Spleen (tissue), 11 donors: ENCODE measurements at regions not wholly inside any gene's neighbourhood (a gene's known extent, or its start where the extent isn't known, plus 50 kb on each side); places are given as distances from the start of the nearest gene placed in this dataset.

ENCODE experiments used
- DNase-seq: peaks from one replicate; pipeline ENCODE4 v3.0.0-alpha.2; 2020
- H3K27ac ChIP-seq, 8 donors: fragments of 200-600 bp; sonication (generic) in 7 of 8; 1 replicate in 4 of 8; 2 replicates in 4 of 8; pipeline versions ENCODE4 v1.5.0 to v1.8.0; 2016 to 2021; ENCODE audit warnings: inconsistent platforms in 4 of 8, mild to moderate bottlenecking in 4 of 8, moderate library complexity in 1 of 8
- H3K27me3 ChIP-seq, 7 donors: fragments of 200-600 bp; sonication (generic) in 6 of 7; replicated peaks in 1 of 7; 1 replicate in 4 of 7; 2 replicates in 3 of 7; pipeline versions ENCODE4 v1.5.0 to v1.8.0; 2016 to 2021; ENCODE audit warnings: inconsistent platforms in 3 of 7, mild to moderate bottlenecking in 1 of 7
- H3K36me3 ChIP-seq, 6 donors: fragments of 200-600 bp; sonication (generic) in 5 of 6; 1 replicate in 4 of 6; 2 replicates in 2 of 6; pipeline versions ENCODE4 v1.5.0 to v1.8.0; 2016 to 2021; ENCODE audit warnings: inconsistent platforms in 2 of 6
- H3K4me1 ChIP-seq, 6 donors: fragments of 200-600 bp; sonication (generic) in 5 of 6; 1 replicate in 3 of 6; 2 replicates in 3 of 6; pipeline versions ENCODE4 v1.5.0 to v1.8.0; 2016 to 2021; ENCODE audit warnings: inconsistent platforms in 3 of 6
- H3K4me3 ChIP-seq, 8 donors: fragments of 200-600 bp; sonication (generic) in 7 of 8; 1 replicate in 4 of 8; 2 replicates in 4 of 8; pipeline versions ENCODE4 v1.5.0 to v1.8.0; 2016 to 2021; ENCODE audit warnings: inconsistent platforms in 4 of 8, mild to moderate bottlenecking in 4 of 8, moderate library complexity in 2 of 8
- H3K9me3 ChIP-seq, 8 donors: fragments of 200-600 bp; sonication (generic) in 7 of 8; 1 replicate in 4 of 8; 2 replicates in 4 of 8; pipeline versions ENCODE4 v1.5.0 to v1.8.0; 2016 to 2021; ENCODE audit warnings: inconsistent platforms in 4 of 8
- POLR2A ChIP-seq, 3 donors: fragments of 450-650 bp; IDR thresholded peaks; one replicate each; pipeline ENCODE4 v1.5.1; 2017; ENCODE audit warnings: antibody characterized with exemption in 3 of 3, mild to moderate bottlenecking in 1 of 3
- POLR2AphosphoS5 ChIP-seq, 3 donors: sonication (generic); formaldehyde crosslinking; IDR thresholded peaks; one replicate each; pipeline ENCODE4 v1.5.1; 2017; ENCODE audit warnings: antibody characterized with exemption in 3 of 3
- WGBS, 5 donors: extraction: QIAGEN DNeasy Blood & Tissue Kit in 3 of 5; methylation state at CpG; one replicate each; pipeline versions ENCODE4 v1.1.5 to v1.1.7; 2013 to 2018; 5-methylcytosine and 5-hydroxymethylcytosine counted together
- intact Hi-C: fragments of 100-400 bp; cut with DNase I; formaldehyde crosslinking; loops from one replicate; pipeline ENCODE4 v1.15.0; 2023; ENCODE audit warnings: low total_unique reads
- TF ChIP-seq, protein P1 (sequence below), 11 experiments: fragments of 200-600 bp in 7 of 11; fragments of 450-650 bp in 4 of 11; sonication (generic) in 4 of 11; IDR thresholded peaks in 8 of 11; conservative IDR thresholded peaks in 3 of 11; 1 replicate in 7 of 11; 2 replicates in 4 of 11; pipeline versions ENCODE4 v1.4.0 to v1.8.0; 2016 to 2021; ENCODE audit warnings: antibody characterized with exemption in 11 of 11, inconsistent platforms in 4 of 11, mild to moderate bottlenecking in 1 of 11
- donor health status: healthy with polysubstance abuse.
- donor health status: DM: no; HTN: no; CAD: no; lungs with moderate emphysema.
- donor health status: DM: no; HTN: no; CAD: no.
- donor health status: Bipolar disorder and iron deficiency.
- donor health status: healthy.
- donor health status: DM: no; HTN: no; CAD: no.
- donor health status: DM: yes; HTN: yes; CAD: no.

- peaks cover 0 to 30% (median 15%) of the 10 kb centered on the region in 6 donors for H3K4me1 ChIP-seq
- H3K27ac ChIP-seq = no peak overlapping the region
- intact Hi-C loops = no loop called here
- 50 to 93% (median 83%) methylated on average over 2 of the region's 2 CpGs for WGBS, 5 donors
- no peaks in the 10 kb centered on the region for H3K9me3 ChIP-seq
- TF ChIP-seq POLR2AphosphoS5 (IDR thresholded peaks at IDR 0.05) = no peak
- TF ChIP-seq POLR2A (IDR thresholded peaks at IDR 0.05) = no peak
- TF ChIP-seq, protein P1, sequence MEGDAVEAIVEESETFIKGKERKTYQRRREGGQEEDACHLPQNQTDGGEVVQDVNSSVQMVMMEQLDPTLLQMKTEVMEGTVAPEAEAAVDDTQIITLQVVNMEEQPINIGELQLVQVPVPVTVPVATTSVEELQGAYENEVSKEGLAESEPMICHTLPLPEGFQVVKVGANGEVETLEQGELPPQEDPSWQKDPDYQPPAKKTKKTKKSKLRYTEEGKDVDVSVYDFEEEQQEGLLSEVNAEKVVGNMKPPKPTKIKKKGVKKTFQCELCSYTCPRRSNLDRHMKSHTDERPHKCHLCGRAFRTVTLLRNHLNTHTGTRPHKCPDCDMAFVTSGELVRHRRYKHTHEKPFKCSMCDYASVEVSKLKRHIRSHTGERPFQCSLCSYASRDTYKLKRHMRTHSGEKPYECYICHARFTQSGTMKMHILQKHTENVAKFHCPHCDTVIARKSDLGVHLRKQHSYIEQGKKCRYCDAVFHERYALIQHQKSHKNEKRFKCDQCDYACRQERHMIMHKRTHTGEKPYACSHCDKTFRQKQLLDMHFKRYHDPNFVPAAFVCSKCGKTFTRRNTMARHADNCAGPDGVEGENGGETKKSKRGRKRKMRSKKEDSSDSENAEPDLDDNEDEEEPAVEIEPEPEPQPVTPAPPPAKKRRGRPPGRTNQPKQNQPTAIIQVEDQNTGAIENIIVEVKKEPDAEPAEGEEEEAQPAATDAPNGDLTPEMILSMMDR (IDR thresholded peaks at IDR 0.05 in 8 of 11, conservative IDR thresholded peaks at IDR 0.05 in 3 of 11) = no peak
- H3K36me3 ChIP-seq = no peaks in the 10 kb centered on the region
- H3K4me3 ChIP-seq = no peak overlapping the region
- H3K27me3 ChIP-seq = peaks cover 0 to 23% (median 0%) of the 10 kb centered on the region in 7 donors
- no peak for DNase-seq
Measured at GRCh38 chrX:68892134-68892533, 63.3 kb downstream of the EFNB1 start.
